ENCODE measurements at regions not wholly inside any gene's neighbourhood (a gene's known extent, or its start where the extent isn't known, plus 50 kb on each side); places are given as distances from the start of the nearest gene placed in this dataset.

GRCh38 chr14:99006276-99006675 lies 265.7 kb downstream of the BCL11B start:
- no peak for DNase-seq
- H3K27me3 Mint-ChIP-seq (ENCODE audit: low read depth, poor library complexity): peaks cover 13% of the 10 kb centered on the region
- no peaks in the 10 kb centered on the region for H3K4me1 Mint-ChIP-seq
- H3K9me3 Mint-ChIP-seq: no peaks in the 10 kb centered on the region
- H3K4me3 Mint-ChIP-seq: no peak overlapping the region
- TF ChIP-seq CTCF (IDR thresholded peaks at IDR 0.05): no peak
- H3K36me3 Mint-ChIP-seq (ENCODE audit: low read depth): no peaks in the 10 kb centered on the region
- H3K27ac Mint-ChIP-seq: no peak overlapping the region

DNA sequence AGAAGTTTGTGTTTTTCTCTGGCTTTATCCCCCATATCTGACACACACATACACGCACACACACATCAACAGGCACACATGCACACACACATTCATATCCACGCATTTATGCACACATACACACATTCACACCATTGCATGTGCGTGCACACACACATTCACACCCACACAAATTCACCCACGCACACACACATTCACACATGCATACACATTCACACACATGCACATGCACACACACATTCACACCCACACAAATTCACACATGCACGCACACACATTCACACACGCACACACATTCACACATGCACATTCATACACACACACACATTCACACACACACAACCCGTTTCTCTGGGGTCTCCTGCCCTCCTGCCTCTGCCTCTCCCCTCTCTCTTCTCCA lies 264.2 kb downstream of the BCL11B start:
- H3K4me3 Mint-ChIP-seq: no peak overlapping the region
- no peak for TF ChIP-seq CTCF (IDR thresholded peaks at IDR 0.05)
- H3K36me3 Mint-ChIP-seq (ENCODE audit: low read depth): no peaks in the 10 kb centered on the region
- H3K4me1 Mint-ChIP-seq: no peaks in the 10 kb centered on the region
- H3K9me3 Mint-ChIP-seq: no peaks in the 10 kb centered on the region
- no peak overlapping the region for H3K27ac Mint-ChIP-seq
- DNase-seq: no peak
- H3K27me3 Mint-ChIP-seq (ENCODE audit: low read depth, poor library complexity): peaks cover 9% of the 10 kb centered on the region

- no peak for DNase-seq
Measured at GRCh38 chr14:99009871-99010270, 262.1 kb downstream of the BCL11B start.

GRCh38 chr14:99011385-99011784 lies 260.6 kb downstream of the BCL11B start:
- DNase-seq: no peak
- peaks cover 6% of the 10 kb centered on the region for H3K27me3 Mint-ChIP-seq (ENCODE audit: low read depth, poor library complexity)
- no peaks in the 10 kb centered on the region for H3K36me3 Mint-ChIP-seq (ENCODE audit: low read depth)
- H3K27ac Mint-ChIP-seq: no peak overlapping the region
- no peak overlapping the region for H3K4me3 Mint-ChIP-seq
- H3K9me3 Mint-ChIP-seq: no peaks in the 10 kb centered on the region
- TF ChIP-seq CTCF (IDR thresholded peaks at IDR 0.05): no peak
- H3K4me1 Mint-ChIP-seq: no peaks in the 10 kb centered on the region

More at GRCh38 chr14:99009871-99010270, 262.1 kb downstream of the BCL11B start:
- Mint-ChIP-seq H3K4me1 (no peaks in the 10 kb centered on the region), H3K27ac (no peak overlapping the region), H3K4me3 (no peak overlapping the region), H3K36me3 (ENCODE audit: low read depth) (no peaks in the 10 kb centered on the region), H3K27me3 (ENCODE audit: low read depth, poor library complexity) (peaks cover 6% of the 10 kb centered on the region), H3K9me3 (no peaks in the 10 kb centered on the region)
- no peak for TF ChIP-seq CTCF (IDR thresholded peaks at IDR 0.05)

DNA sequence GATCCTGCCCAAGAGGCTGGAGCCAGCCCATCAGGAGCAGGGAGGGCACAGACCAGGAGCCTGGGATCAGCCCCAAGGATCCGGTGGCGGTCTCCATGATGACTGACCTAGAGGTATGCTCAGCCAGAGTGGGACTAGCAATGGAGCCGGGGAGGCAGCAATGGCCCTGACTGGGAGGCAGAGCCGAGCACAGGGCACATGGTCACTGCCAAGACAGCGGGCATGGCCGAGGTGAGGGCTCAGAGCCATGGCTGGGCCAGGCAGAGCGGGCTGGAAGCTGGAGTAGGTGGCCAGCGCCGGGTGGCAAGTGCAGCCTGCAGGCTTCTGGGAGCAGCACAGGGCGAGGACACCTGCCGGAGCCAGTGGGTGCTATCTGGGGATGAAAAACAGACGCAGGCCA lies 259.3 kb downstream of the BCL11B start:
- DNase-seq: no peak
- Mint-ChIP-seq H3K27ac (no peak overlapping the region), H3K4me1 (no peaks in the 10 kb centered on the region), H3K27me3 (ENCODE audit: low read depth, poor library complexity) (peaks cover 10% of the 10 kb centered on the region), H3K9me3 (no peaks in the 10 kb centered on the region), H3K4me3 (no peak overlapping the region), H3K36me3 (ENCODE audit: low read depth) (no peaks in the 10 kb centered on the region)
- TF ChIP-seq CTCF (IDR thresholded peaks at IDR 0.05): no peak

GRCh38 chr14:99015833-99016232 lies 256.2 kb downstream of the BCL11B start:
- no peak overlapping the region for H3K27ac Mint-ChIP-seq
- DNase-seq: no peak
- H3K9me3 Mint-ChIP-seq: peaks cover 27% of the 10 kb centered on the region
- no peak for TF ChIP-seq CTCF (IDR thresholded peaks at IDR 0.05)
- peaks cover 15% of the 10 kb centered on the region for H3K27me3 Mint-ChIP-seq (ENCODE audit: low read depth, poor library complexity)
- no peak overlapping the region for H3K4me3 Mint-ChIP-seq
- H3K4me1 Mint-ChIP-seq: no peaks in the 10 kb centered on the region
- H3K36me3 Mint-ChIP-seq (ENCODE audit: low read depth): no peaks in the 10 kb centered on the region

Measured in nephron progenitor cell (in vitro differentiated cells).